B cell (primary cell): ENCODE measurements at regions not wholly inside any gene's neighbourhood (a gene's known extent, or its start where the extent isn't known, plus 50 kb on each side); places are given as distances from the start of the nearest gene placed in this dataset.
"Not testable (repeated sequence)": the region's sequence is repeated elsewhere in the genome, so short reads cannot be mapped to it uniquely, and the experiment has no call there.

Experiments
- ATAC-seq: fragments of 200-7000 bp; cut with Tn5 transposase; one replicate; pipeline ENCODE4 v1.10.0; 2021; ENCODE audit warnings: low read depth, mild to moderate bottlenecking, moderate number of reproducible peaks, moderate library complexity
- CTCF ChIA-PET: fragments of 350-600 bp; sonication (Branson Sonifier 250); formaldehyde crosslinking; loops from one replicate; lab custom pipeline; 2021; ENCODE audit warnings: antibody characterized with exemption, inconsistent platforms; lab: Charles Lee
- POLR2A ChIA-PET: fragments of 350-600 bp; sonication (Branson Sonifier 250); formaldehyde crosslinking; loops from one replicate; lab custom pipeline; 2021; ENCODE audit warnings: antibody characterized with exemption; lab: Charles Lee
- DNase-seq: peaks from one replicate; pipeline ENCODE4 v3.0.0; 2013
- H2AFZ ChIP-seq: 2 replicates; pipeline ENCODE4 v1.6.1; 2012; ENCODE audit warnings: mild to moderate bottlenecking, low read depth, low read length; ENCODE audit not compliant: insufficient read depth, poor library complexity, severe bottlenecking
- H3K27ac ChIP-seq, 2 donors: 1 replicate in 1 of 2; 2 replicates in 1 of 2; pipeline ENCODE4 v1.5.1; 2012 to 2013; ENCODE audit warnings: low read length in 2 of 2, mild to moderate bottlenecking in 2 of 2, moderate library complexity in 1 of 2
- H3K27me3 ChIP-seq, 4 experiments: fragments of 200-600 bp in 1 of 4; sonication (generic) in 1 of 4; replicated peaks in 1 of 4; 1 replicate in 2 of 4; 2 replicates in 2 of 4; pipeline versions ENCODE4 v1.6.1 to v1.7.0; 2013 to 2016; ENCODE audit warnings: low read length in 3 of 4, mild to moderate bottlenecking in 2 of 4, mixed read lengths in 1 of 4, moderate library complexity in 1 of 4; ENCODE audit not compliant: insufficient read depth in 4 of 4, control insufficient read depth in 3 of 4; ENCODE audit errors: control extremely low read depth in 1 of 4
- H3K36me3 ChIP-seq, 2 experiments: replicated peaks in 1 of 2; 1 replicate in 1 of 2; 2 replicates in 1 of 2; pipeline versions ENCODE4 v1.6.1 to v1.7.1; 2013; ENCODE audit warnings: low read length in 1 of 2; ENCODE audit not compliant: insufficient read depth in 2 of 2, control insufficient read depth in 1 of 2; ENCODE audit errors: control extremely low read depth in 1 of 2, extremely low read depth in 1 of 2
- H3K4me1 ChIP-seq, 2 donors: fragments of 200-600 bp in 1 of 2; sonication (generic) in 1 of 2; 1 replicate in 1 of 2; 2 replicates in 1 of 2; pipeline versions ENCODE4 v1.5.1 to v1.6.1; 2013 to 2017; ENCODE audit warnings: low read length in 2 of 2; ENCODE audit not compliant: control insufficient read depth in 2 of 2, insufficient read depth in 2 of 2
- H3K4me2 ChIP-seq: replicated peaks from 2 replicates; pipeline ENCODE3; 2012; ENCODE audit warnings: mild to moderate bottlenecking, low read depth, low read length; ENCODE audit not compliant: poor library complexity, severe bottlenecking
- H3K4me3 ChIP-seq, 5 experiments: fragments of 200-600 bp in 1 of 5; sonication (generic) in 1 of 5; 1 replicate in 3 of 5; 2 replicates in 2 of 5; pipeline versions ENCODE4 v1.5.1 to v1.7.0; 2011 to 2016; ENCODE audit warnings: low read length in 4 of 5, mild to moderate bottlenecking in 4 of 5, low read depth in 2 of 5, control low read depth in 1 of 5, moderate library complexity in 1 of 5; ENCODE audit not compliant: insufficient read depth in 1 of 5; ENCODE audit errors: control extremely low read depth in 1 of 5, extremely low read depth in 1 of 5
- H3K79me2 ChIP-seq: fragments of 200-600 bp; sonication (generic); one replicate; pipeline ENCODE4 v1.6.0; 2016; ENCODE audit warnings: low read length; ENCODE audit not compliant: control insufficient read depth, insufficient read depth
- H3K9ac ChIP-seq: fragments of 200-600 bp; sonication (generic); 2 replicates; pipeline ENCODE4 v1.6.1; 2017; ENCODE audit warnings: mild to moderate bottlenecking, low read length, moderate library complexity
- H3K9me3 ChIP-seq, 3 donors: one replicate each; pipeline versions ENCODE4 v1.6.1 to v1.7.1; 2013; ENCODE audit warnings: low read length in 2 of 3; ENCODE audit not compliant: control insufficient read depth in 2 of 3, insufficient read depth in 1 of 3; ENCODE audit errors: control extremely low read depth in 1 of 3
- H4K20me1 ChIP-seq: 2 replicates; pipeline ENCODE4 v1.6.0; 2012; ENCODE audit warnings: mild to moderate bottlenecking, low read length; ENCODE audit not compliant: insufficient read depth, control insufficient read depth, poor library complexity, severe bottlenecking
- H3K27ac Mint-ChIP-seq: one replicate; pipeline ENCODE4 v1.8.0; 2021; ENCODE audit warnings: mixed read lengths
- H3K27me3 Mint-ChIP-seq: one replicate; pipeline ENCODE4 v1.8.0; 2021; ENCODE audit warnings: mixed read lengths
- H3K4me1 Mint-ChIP-seq: one replicate; pipeline ENCODE4 v1.8.0; 2021; ENCODE audit warnings: mixed read lengths
- H3K4me3 Mint-ChIP-seq: one replicate; pipeline ENCODE4 v1.8.0; 2021; ENCODE audit warnings: mixed read lengths
- H3K9me3 Mint-ChIP-seq: one replicate; pipeline ENCODE4 v1.8.0; 2022; ENCODE audit warnings: mixed read lengths; ENCODE audit not compliant: insufficient read depth
- CTCF ChIP-seq: fragments of 200-600 bp; IDR thresholded peaks from one replicate; pipeline ENCODE4 v1.8.0; 2022; ENCODE audit warnings: antibody characterized with exemption, mild to moderate bottlenecking
- EZH2 ChIP-seq: IDR thresholded peaks from 2 replicates; pipeline ENCODE4 v1.6.1; 2012; ENCODE audit warnings: borderline replicate concordance, low read depth, mild to moderate bottlenecking, moderate library complexity, low read length; ENCODE audit not compliant: insufficient read depth, poor library complexity, severe bottlenecking
- WGBS: methylation state at CpG from one replicate; pipeline ENCODE4 v1.1.5; 2013; ENCODE audit warnings: missing lambda C conversion rate; ENCODE audit not compliant: insufficient coverage; 5-methylcytosine and 5-hydroxymethylcytosine counted together
- intact Hi-C: fragments of 100-400 bp; cut with micrococcal nuclease; formaldehyde crosslinking; loops from one replicate; pipeline ENCODE4 v1.10.0; 2022

GRCh38 chr15:70511972-70512587 is 251.3 kb downstream of the UACA start:
- H3K9ac ChIP-seq, POLR2A ChIA-PET, H3K27ac ChIP-seq, H4K20me1 ChIP-seq, H3K27me3 ChIP-seq, H3K4me3 Mint-ChIP-seq, ATAC-seq, H3K79me2 ChIP-seq, H2AFZ ChIP-seq, H3K4me3 ChIP-seq, H3K36me3 ChIP-seq, H3K9me3 Mint-ChIP-seq, DNase-seq, H3K4me2 ChIP-seq: not testable (repeated sequence)
- no CpG with 5 or more reads among the region's 2 CpGs for WGBS
- intact Hi-C loops: loop anchor here (1.0 kb wide), 1 partner anchor 1034 kb away; no protein-coding TSS in a partner anchor
- peaks cover 10% of the 10 kb centered on the region for H3K27me3 Mint-ChIP-seq
- Histone ChIP-seq H3K9me3 (peaks cover 0 to 20% (median 18%) of the 10 kb centered on the region in 3 donors), H3K4me1 (peaks cover 3 to 18% of the 10 kb centered on the region in 2 donors)
- peaks cover 22% of the 10 kb centered on the region for H3K4me1 Mint-ChIP-seq
- peak overlapping the region; percentile 42 for H3K27ac Mint-ChIP-seq
- CTCF ChIA-PET: interaction anchor here (0.8 to 4.8 kb wide), 9 partner anchors 8 to 1038 kb away, joined by 3 to 18 read pairs (median 3); no protein-coding TSS in a partner anchor

- CTCF ChIA-PET: interaction anchor here (1.3 to 4.8 kb wide), 2 partner anchors 22 to 43 kb away, joined by 5 to 18 read pairs; no protein-coding TSS in a partner anchor
- Histone ChIP-seq H3K9me3 (peaks cover 0 to 20% (median 18%) of the 10 kb centered on the region in 3 donors), H2AFZ (no peak overlapping the region), H3K79me2 (no peaks in the 10 kb centered on the region), H3K4me1 (peaks cover 11 to 28% of the 10 kb centered on the region in 2 donors), H3K27ac (no peak overlapping the region), H4K20me1 (no peaks in the 10 kb centered on the region), H3K4me2 (no peak overlapping the region), H3K9ac (no peak overlapping the region), H3K4me3 (no peak overlapping the region), H3K27me3 (no peaks in the 10 kb centered on the region), H3K36me3 (no peaks in the 10 kb centered on the region)
- Mint-ChIP-seq H3K9me3 (peaks cover 9% of the 10 kb centered on the region), H3K27me3 (peaks cover 7% of the 10 kb centered on the region), H3K4me1 (peaks cover 32% of the 10 kb centered on the region), H3K27ac (no peak overlapping the region), H3K4me3 (no peak overlapping the region)
- intact Hi-C loops: no loop called here
- POLR2A ChIA-PET: no interaction called here
- no peak for ATAC-seq
- 100% methylated on average over 1 of the region's 2 CpGs for WGBS
- no peak for DNase-seq
- TF ChIP-seq EZH2: no peak
- no peak for TF ChIP-seq CTCF
Observed at GRCh38 chr15:70510433-70510832, 252.9 kb downstream of the UACA start.
